ENCODE measurements at regions not wholly inside any gene's neighbourhood (a gene's known extent, or its start where the extent isn't known, plus 50 kb on each side); places are given as distances from the start of the nearest gene placed in this dataset.

DNA sequence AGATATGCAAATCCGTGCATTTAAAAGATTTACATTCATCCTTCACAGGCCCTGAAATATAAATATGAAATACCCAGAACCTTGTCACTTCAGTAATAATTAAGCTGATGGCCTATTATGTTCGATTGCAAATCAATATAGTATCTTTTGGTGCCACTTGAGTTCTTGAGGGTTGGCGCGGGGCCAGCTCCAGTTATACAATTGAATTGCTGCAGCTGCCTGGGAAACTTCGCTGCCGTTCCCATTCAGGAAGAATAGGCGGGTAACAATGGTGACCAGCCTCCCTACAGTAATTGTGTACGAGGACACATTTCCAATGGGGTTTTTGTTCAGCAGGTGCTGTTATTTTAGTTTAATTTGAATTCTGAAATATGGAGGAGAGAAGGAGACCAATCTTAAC lies 451.2 kb downstream of the INSC start:
- intact Hi-C loops (cut with micrococcal nuclease), result no loop called here
- Mint-ChIP-seq H3K27me3 (ENCODE audit: insufficient read depth, unreplicated experiment) (peaks cover 37% of the 10 kb centered on the region), H3K27ac (ENCODE audit: low read depth, unreplicated experiment) (no peak overlapping the region), H3K9me3 (ENCODE audit: unreplicated experiment) (peaks cover 8% of the 10 kb centered on the region), H3K4me3 (ENCODE audit: unreplicated experiment) (no peak overlapping the region), H3K36me3 (ENCODE audit: insufficient read depth, unreplicated experiment) (no peaks in the 10 kb centered on the region), H3K4me1 (ENCODE audit: insufficient read depth, unreplicated experiment) (no peaks in the 10 kb centered on the region)
- ChIA-PET POLR2A (no interaction called here), CTCF (no interaction called here)
- TF ChIP-seq, protein P1, sequence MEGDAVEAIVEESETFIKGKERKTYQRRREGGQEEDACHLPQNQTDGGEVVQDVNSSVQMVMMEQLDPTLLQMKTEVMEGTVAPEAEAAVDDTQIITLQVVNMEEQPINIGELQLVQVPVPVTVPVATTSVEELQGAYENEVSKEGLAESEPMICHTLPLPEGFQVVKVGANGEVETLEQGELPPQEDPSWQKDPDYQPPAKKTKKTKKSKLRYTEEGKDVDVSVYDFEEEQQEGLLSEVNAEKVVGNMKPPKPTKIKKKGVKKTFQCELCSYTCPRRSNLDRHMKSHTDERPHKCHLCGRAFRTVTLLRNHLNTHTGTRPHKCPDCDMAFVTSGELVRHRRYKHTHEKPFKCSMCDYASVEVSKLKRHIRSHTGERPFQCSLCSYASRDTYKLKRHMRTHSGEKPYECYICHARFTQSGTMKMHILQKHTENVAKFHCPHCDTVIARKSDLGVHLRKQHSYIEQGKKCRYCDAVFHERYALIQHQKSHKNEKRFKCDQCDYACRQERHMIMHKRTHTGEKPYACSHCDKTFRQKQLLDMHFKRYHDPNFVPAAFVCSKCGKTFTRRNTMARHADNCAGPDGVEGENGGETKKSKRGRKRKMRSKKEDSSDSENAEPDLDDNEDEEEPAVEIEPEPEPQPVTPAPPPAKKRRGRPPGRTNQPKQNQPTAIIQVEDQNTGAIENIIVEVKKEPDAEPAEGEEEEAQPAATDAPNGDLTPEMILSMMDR (IDR thresholded peaks at IDR 0.05; ENCODE audit: unreplicated experiment), result no peak
- BruUV-seq (replicated peaks), result no TSS peak
- no peak for DNase-seq (ENCODE audit: unreplicated experiment)

DNA sequence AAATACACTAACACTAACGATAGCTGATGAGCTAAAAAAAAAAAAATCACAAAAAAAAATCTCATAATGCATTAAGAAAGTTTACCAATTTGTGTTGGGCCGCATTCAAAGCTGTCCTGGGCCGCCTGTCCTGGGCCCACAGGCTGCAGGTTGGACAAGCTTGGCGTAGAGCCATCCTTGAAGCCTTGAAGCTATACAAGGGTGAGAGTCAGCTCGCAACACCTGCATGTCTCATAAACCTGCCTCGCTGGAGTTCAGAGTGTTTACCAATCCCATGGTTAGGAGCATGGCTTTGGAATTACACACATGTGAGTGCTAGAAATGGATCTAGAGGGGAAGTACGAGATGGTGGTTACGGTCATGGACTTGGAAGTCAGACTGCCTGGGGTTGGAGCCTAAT lies 453.7 kb downstream of the INSC start:
- Mint-ChIP-seq H3K9me3 (ENCODE audit: unreplicated experiment) (peaks cover 8% of the 10 kb centered on the region), H3K27me3 (ENCODE audit: insufficient read depth, unreplicated experiment) (peaks cover 63% of the 10 kb centered on the region), H3K27ac (ENCODE audit: low read depth, unreplicated experiment) (no peak overlapping the region), H3K4me3 (ENCODE audit: unreplicated experiment) (no peak overlapping the region), H3K36me3 (ENCODE audit: insufficient read depth, unreplicated experiment) (no peaks in the 10 kb centered on the region), H3K4me1 (ENCODE audit: insufficient read depth, unreplicated experiment) (no peaks in the 10 kb centered on the region)
- DNase-seq (ENCODE audit: unreplicated experiment), result no peak
- ChIA-PET CTCF (interaction anchor here (0.5 to 0.6 kb wide), 2 partner anchors 24 to 925 kb away, joined by 3 read pairs; no protein-coding TSS in a partner anchor), POLR2A (no interaction called here)
- intact Hi-C loops (cut with micrococcal nuclease), result no loop called here
- BruUV-seq (replicated peaks), result no TSS peak
- TF ChIP-seq, protein P1 (IDR thresholded peaks at IDR 0.05; ENCODE audit: unreplicated experiment), result no peak

DNA sequence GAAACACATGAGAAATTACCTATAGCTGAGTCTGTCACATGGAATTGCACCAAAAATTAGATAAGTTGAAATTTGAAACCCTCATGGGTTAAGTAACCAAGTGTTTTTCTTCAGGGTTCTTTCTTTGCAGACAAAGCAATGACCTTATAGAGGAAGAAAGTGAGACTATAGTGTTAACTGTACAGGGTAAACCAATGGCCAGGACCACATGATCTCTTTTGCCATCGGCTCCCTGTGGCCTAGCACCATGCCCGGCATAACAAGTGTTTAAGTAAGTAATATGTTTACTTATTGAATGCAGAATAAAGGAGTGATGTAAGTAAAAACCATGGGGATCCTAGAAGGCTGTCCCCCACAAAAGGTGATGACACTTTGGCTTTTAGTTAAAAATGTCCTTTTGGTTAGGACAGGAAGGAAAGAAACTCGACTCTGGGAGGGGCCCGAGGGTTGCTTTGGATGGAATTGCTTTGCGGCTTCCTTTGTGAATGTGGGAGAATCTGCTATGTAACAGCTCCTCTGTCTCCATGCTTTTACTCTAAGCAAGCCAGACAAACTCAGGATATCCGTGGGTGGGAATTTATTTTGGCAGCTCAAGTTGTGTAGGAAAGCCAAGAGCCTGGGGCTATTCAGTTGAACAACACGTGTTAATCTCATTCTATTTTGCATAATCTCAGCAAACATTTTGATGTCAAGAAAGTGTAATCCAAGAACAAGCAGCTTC lies 454.7 kb downstream of the INSC start:
- Mint-ChIP-seq H3K27ac (ENCODE audit: low read depth, unreplicated experiment) (no peak overlapping the region), H3K4me3 (ENCODE audit: unreplicated experiment) (no peak overlapping the region), H3K9me3 (ENCODE audit: unreplicated experiment) (peaks cover 8% of the 10 kb centered on the region), H3K36me3 (ENCODE audit: insufficient read depth, unreplicated experiment) (no peaks in the 10 kb centered on the region), H3K27me3 (ENCODE audit: insufficient read depth, unreplicated experiment) (peaks cover 66% of the 10 kb centered on the region), H3K4me1 (ENCODE audit: insufficient read depth, unreplicated experiment) (no peaks in the 10 kb centered on the region)
- BruUV-seq (replicated peaks), result no TSS peak
- ChIA-PET POLR2A (no interaction called here), CTCF (interaction anchor here (0.6 kb wide), 1 partner anchor 11 kb away, joined by 3 read pairs; no protein-coding TSS in a partner anchor)
- DNase-seq (ENCODE audit: unreplicated experiment), result peak; percentile 62
- intact Hi-C loops (cut with micrococcal nuclease), result no loop called here
- TF ChIP-seq, protein P1 (IDR thresholded peaks at IDR 0.05; ENCODE audit: unreplicated experiment), result no peak

DNA sequence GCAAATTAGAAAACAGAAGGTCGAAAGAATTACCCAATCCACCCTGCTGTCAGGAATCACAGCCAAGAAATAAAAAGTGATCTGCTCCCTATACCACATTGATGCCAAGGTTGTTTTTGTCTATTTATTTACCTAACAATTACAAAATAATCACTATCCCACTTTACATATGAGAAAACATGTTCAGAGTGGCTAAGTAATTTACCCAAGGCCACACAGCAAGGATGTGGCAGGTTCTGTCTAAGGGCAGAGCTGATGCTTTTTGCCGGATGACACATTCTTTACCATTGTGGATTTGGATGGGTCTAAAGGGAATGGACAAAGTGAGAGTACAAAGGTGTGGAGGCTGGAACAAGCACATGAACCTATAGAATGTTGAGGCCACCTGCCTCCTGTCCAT lies 460.7 kb downstream of the INSC start:
- TF ChIP-seq, protein P1 (IDR thresholded peaks at IDR 0.05; ENCODE audit: unreplicated experiment), result no peak
- BruUV-seq (replicated peaks), result no TSS peak
- H3K4me3 Mint-ChIP-seq (ENCODE audit: unreplicated experiment), result no peak overlapping the region
- H3K9me3 Mint-ChIP-seq (ENCODE audit: unreplicated experiment), result no peaks in the 10 kb centered on the region
- intact Hi-C loops (cut with micrococcal nuclease), result no loop called here
- no peaks in the 10 kb centered on the region for H3K4me1 Mint-ChIP-seq (ENCODE audit: insufficient read depth, unreplicated experiment)
- ChIA-PET CTCF (interaction anchor here (0.5 kb wide), 1 partner anchor 100 kb away, joined by 6 read pairs; no protein-coding TSS in a partner anchor), POLR2A (no interaction called here)
- no peaks in the 10 kb centered on the region for H3K36me3 Mint-ChIP-seq (ENCODE audit: insufficient read depth, unreplicated experiment)
- DNase-seq (ENCODE audit: unreplicated experiment), result no peak
- H3K27me3 Mint-ChIP-seq (ENCODE audit: insufficient read depth, unreplicated experiment), result peaks cover 55% of the 10 kb centered on the region
- no peak overlapping the region for H3K27ac Mint-ChIP-seq (ENCODE audit: low read depth, unreplicated experiment)
